ENCODE measurements at regions not wholly inside any gene's neighbourhood (a gene's known extent, or its start where the extent isn't known, plus 50 kb on each side); places are given as distances from the start of the nearest gene placed in this dataset.

- Histone ChIP-seq H3K27me3 (ENCODE audit: control insufficient read depth, extremely low read depth, insufficient read depth, low read length) (no peaks in the 10 kb centered on the region), H3K9me1 (ENCODE audit: control insufficient read depth, extremely low read depth, insufficient read depth, low read length) (no peaks in the 10 kb centered on the region), H3K36me3 (ENCODE audit: control insufficient read depth in 2 of 2, extremely low read depth in 1 of 2, insufficient read depth in 2 of 2, low read length in 2 of 2) (no peaks in the 10 kb centered on the region), H3K27ac (ENCODE audit: control insufficient read depth, insufficient read depth, low read length) (no peak overlapping the region), H4K20me1 (ENCODE audit: control insufficient read depth, extremely low read depth, insufficient read depth, low read length) (no peaks in the 10 kb centered on the region), H3K9me3 (ENCODE audit: control insufficient read depth, low read depth, low read length) (no peaks in the 10 kb centered on the region), H3K4me2 (ENCODE audit: control insufficient read depth, extremely low read depth, insufficient read depth, low read depth, low read length) (no peak overlapping the region), H3K79me2 (ENCODE audit: control insufficient read depth, insufficient read depth, low read length) (no peaks in the 10 kb centered on the region), H3K4me3 (ENCODE audit: control insufficient read depth in 2 of 3, extremely low read depth in 1 of 3, insufficient read depth in 2 of 3, low read depth in 1 of 3, low read length in 3 of 3) (no peak overlapping the region), H3K9ac (ENCODE audit: control insufficient read depth, extremely low read depth, insufficient read depth, low read length) (no peak overlapping the region), H2AFZ (ENCODE audit: control insufficient read depth, low read length) (no peak overlapping the region), H3K4me1 (ENCODE audit: control insufficient read depth, extremely low read depth, insufficient read depth, low read length) (no peaks in the 10 kb centered on the region)
- dilution Hi-C loops (cut with MboI; ENCODE audit: extremely low pct_ligation_motif_present, low sequenced_read_pairs) = no loop called here
- no peak for TF ChIP-seq EZH2 (IDR thresholded peaks at IDR 0.05; ENCODE audit: low read length)
- no peak for TF ChIP-seq CTCF (optimal IDR thresholded peaks at IDR 0.05 in 1 of 3, IDR thresholded peaks at IDR 0.05 in 1 of 3, conservative IDR thresholded peaks at IDR 0.05 in 1 of 3; ENCODE audit: extremely low read depth in 1 of 3, insufficient read depth in 2 of 3, low read length in 3 of 3)
- DNase-seq (ENCODE audit: low read depth, low spot score) (no peak), FAIRE-seq (no peak)
Measured at GRCh38 chr20:5442101-5442500, 125.3 kb upstream of the PROKR2 start.

GRCh38 chr20:5434116-5434515, 117.4 kb upstream of the PROKR2 start:
- H4K20me1 ChIP-seq (ENCODE audit: control insufficient read depth, extremely low read depth, insufficient read depth, low read length) = no peaks in the 10 kb centered on the region
- H3K4me3 ChIP-seq (ENCODE audit: control insufficient read depth in 2 of 3, extremely low read depth in 1 of 3, insufficient read depth in 2 of 3, low read depth in 1 of 3, low read length in 3 of 3) = no peak overlapping the region
- H3K27ac ChIP-seq (ENCODE audit: control insufficient read depth, insufficient read depth, low read length) = no peak overlapping the region
- no peak overlapping the region for H3K9ac ChIP-seq (ENCODE audit: control insufficient read depth, extremely low read depth, insufficient read depth, low read length)
- H3K36me3 ChIP-seq (ENCODE audit: control insufficient read depth in 2 of 2, extremely low read depth in 1 of 2, insufficient read depth in 2 of 2, low read length in 2 of 2) = no peaks in the 10 kb centered on the region
- no peaks in the 10 kb centered on the region for H3K27me3 ChIP-seq (ENCODE audit: control insufficient read depth, extremely low read depth, insufficient read depth, low read length)
- no peaks in the 10 kb centered on the region for H3K4me1 ChIP-seq (ENCODE audit: control insufficient read depth, extremely low read depth, insufficient read depth, low read length)
- no peak overlapping the region for H3K4me2 ChIP-seq (ENCODE audit: control insufficient read depth, extremely low read depth, insufficient read depth, low read depth, low read length)
- no peak for TF ChIP-seq CTCF (optimal IDR thresholded peaks at IDR 0.05 in 1 of 3, IDR thresholded peaks at IDR 0.05 in 1 of 3, conservative IDR thresholded peaks at IDR 0.05 in 1 of 3; ENCODE audit: extremely low read depth in 1 of 3, insufficient read depth in 2 of 3, low read length in 3 of 3)
- no peak for TF ChIP-seq EZH2 (IDR thresholded peaks at IDR 0.05; ENCODE audit: low read length)
- no peaks in the 10 kb centered on the region for H3K9me3 ChIP-seq (ENCODE audit: control insufficient read depth, low read depth, low read length)
- DNase-seq (ENCODE audit: low read depth, low spot score) = no peak
- H3K79me2 ChIP-seq (ENCODE audit: control insufficient read depth, insufficient read depth, low read length) = no peaks in the 10 kb centered on the region
- no peak overlapping the region for H2AFZ ChIP-seq (ENCODE audit: control insufficient read depth, low read length)
- no peaks in the 10 kb centered on the region for H3K9me1 ChIP-seq (ENCODE audit: control insufficient read depth, extremely low read depth, insufficient read depth, low read length)
- dilution Hi-C loops (cut with MboI; ENCODE audit: extremely low pct_ligation_motif_present, low sequenced_read_pairs) = no loop called here
- no peak for FAIRE-seq

Data from keratinocyte (primary cell).